ENCODE measurements at regions not wholly inside any gene's neighbourhood (a gene's known extent, or its start where the extent isn't known, plus 50 kb on each side); places are given as distances from the start of the nearest gene placed in this dataset.
"Not testable (repeated sequence)": the region's sequence is repeated elsewhere in the genome, so short reads cannot be mapped to it uniquely, and the experiment has no call there.

DNA sequence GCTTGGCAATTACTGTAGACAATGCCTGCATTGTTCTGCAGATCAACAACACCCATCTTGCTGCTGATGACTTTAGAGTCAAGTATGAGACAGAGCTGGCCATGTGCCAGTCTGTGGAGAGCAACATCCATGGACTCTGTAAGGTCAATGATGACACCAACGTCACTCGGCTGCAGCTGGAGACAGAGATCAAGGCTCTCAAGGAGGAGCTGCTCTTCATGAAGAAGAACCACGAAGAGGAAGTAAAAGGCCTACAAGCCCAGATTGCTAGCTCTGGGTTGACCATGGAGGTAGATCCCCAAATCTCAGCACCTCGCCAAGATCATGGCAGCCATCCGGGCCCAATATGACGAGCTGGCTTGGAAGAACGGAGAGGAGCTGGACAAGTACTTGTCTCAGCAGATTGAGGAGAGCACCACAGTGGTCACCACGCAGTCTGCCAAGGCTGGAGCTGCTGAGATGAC is 69.4 kb upstream of the RTL6 start:
- H3K27me3 ChIP-seq (ENCODE audit: control insufficient read depth in 1 of 2, insufficient read depth in 2 of 2, low read length in 2 of 2); H3K27ac ChIP-seq (ENCODE audit: low read depth in 2 of 2, low read length in 1 of 2); H3K4me1 ChIP-seq (ENCODE audit: control insufficient read depth in 2 of 2, insufficient read depth in 2 of 2, low read length in 1 of 2); H3K9me3 ChIP-seq (ENCODE audit: control insufficient read depth in 2 of 2, insufficient read depth in 1 of 2, low read depth in 1 of 2, low read length in 1 of 2); H3K36me3 ChIP-seq (ENCODE audit: control insufficient read depth in 2 of 2, insufficient read depth in 2 of 2, low read length in 1 of 2); H3K4me3 ChIP-seq (ENCODE audit: low read depth in 1 of 2, low read length in 2 of 2): not testable (repeated sequence)
- 83 to 87% methylated on average over 8 of the region's 8 CpGs for WGBS, 2 donors

DNA sequence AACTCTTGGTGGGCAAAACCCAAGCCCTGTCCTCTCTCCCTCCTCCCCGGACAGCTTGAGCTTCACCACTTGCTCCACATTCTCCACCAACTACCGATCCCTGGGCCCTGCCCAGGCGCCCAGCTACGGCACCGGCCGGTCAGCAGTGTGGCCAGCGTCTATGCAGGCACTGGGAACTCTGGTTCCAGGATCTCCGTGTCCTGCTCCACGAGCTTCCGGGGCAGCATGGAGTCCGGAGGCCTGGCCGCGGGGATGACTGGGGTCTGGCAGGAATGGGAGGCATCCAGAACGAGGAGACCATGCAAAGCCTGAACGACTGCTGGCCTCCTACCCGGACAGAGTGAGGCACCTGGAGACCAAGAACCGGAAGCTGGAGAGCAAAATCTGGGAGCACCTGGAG is 68.9 kb upstream of the RTL6 start:
- Histone ChIP-seq H3K27me3 (ENCODE audit: control insufficient read depth in 1 of 2, insufficient read depth in 2 of 2, low read length in 2 of 2) (no peaks in the 10 kb centered on the region), H3K4me1 (ENCODE audit: control insufficient read depth in 2 of 2, insufficient read depth in 2 of 2, low read length in 1 of 2) (no peaks in the 10 kb centered on the region), H3K27ac (ENCODE audit: low read depth in 2 of 2, low read length in 1 of 2) (no peak overlapping the region), H3K36me3 (ENCODE audit: control insufficient read depth in 2 of 2, insufficient read depth in 2 of 2, low read length in 1 of 2) (no peaks in the 10 kb centered on the region), H3K9me3 (ENCODE audit: control insufficient read depth in 2 of 2, insufficient read depth in 1 of 2, low read depth in 1 of 2, low read length in 1 of 2) (no peaks in the 10 kb centered on the region), H3K4me3 (ENCODE audit: low read depth in 1 of 2, low read length in 2 of 2) (no peak overlapping the region)
- WGBS, 2 donors: 84 to 88% methylated on average over 17 of the region's 17 CpGs

- not testable (repeated sequence) for H3K4me1 ChIP-seq (ENCODE audit: control insufficient read depth in 2 of 2, insufficient read depth in 2 of 2, low read length in 1 of 2); H3K4me3 ChIP-seq (ENCODE audit: low read depth in 1 of 2, low read length in 2 of 2); H3K27ac ChIP-seq (ENCODE audit: low read depth in 2 of 2, low read length in 1 of 2); H3K9me3 ChIP-seq (ENCODE audit: control insufficient read depth in 2 of 2, insufficient read depth in 1 of 2, low read depth in 1 of 2, low read length in 1 of 2); H3K36me3 ChIP-seq (ENCODE audit: control insufficient read depth in 2 of 2, insufficient read depth in 2 of 2, low read length in 1 of 2); H3K27me3 ChIP-seq (ENCODE audit: control insufficient read depth in 1 of 2, insufficient read depth in 2 of 2, low read length in 2 of 2)
- WGBS, 2 donors: 83 to 88% methylated on average over 7 of the region's 7 CpGs
Observed at GRCh38 chr22:44562651-44563050, 64.6 kb upstream of the RTL6 start.

DNA sequence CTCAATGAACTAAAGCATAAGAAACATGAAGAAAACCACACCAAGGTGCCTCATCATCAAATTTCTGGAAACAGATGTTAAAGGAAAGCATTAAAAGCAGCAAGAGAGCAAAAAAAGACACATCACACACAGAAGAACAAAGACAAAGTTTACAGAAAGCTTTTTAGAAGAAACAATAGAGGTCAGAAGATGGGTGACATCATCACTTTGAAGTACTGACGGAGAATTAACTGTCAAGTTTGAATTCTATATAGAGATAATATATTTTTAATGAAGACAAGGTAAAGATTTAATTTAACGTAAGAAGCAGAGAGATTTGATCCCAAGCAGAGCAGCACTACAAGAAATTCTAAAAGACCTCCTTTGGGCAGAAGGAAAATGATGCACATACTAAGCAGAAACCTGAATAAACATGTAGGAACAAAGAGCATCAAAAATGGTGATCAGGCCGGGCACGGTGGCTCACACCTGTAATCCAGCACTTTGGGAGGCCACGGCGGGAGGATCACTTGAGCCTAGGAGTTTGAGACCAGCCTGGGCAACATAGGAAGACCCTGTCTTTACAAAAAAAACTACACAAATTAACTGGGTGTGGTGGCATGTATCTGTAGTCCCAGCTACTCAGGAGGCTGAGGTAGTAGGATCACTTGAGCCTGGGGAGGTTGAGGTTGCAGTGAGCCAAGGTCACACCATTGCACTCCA is 63.3 kb upstream of the RTL6 start:
- WGBS, 2 donors: 79 to 88% methylated on average over 6 of the region's 6 CpGs
- Histone ChIP-seq H3K36me3 (ENCODE audit: control insufficient read depth in 2 of 2, insufficient read depth in 2 of 2, low read length in 1 of 2) (no peaks in the 10 kb centered on the region), H3K27me3 (ENCODE audit: control insufficient read depth in 1 of 2, insufficient read depth in 2 of 2, low read length in 2 of 2) (no peaks in the 10 kb centered on the region)

GRCh38 chr22:44558671-44559070 is 60.6 kb upstream of the RTL6 start:
- WGBS, 2 donors: 64% methylated on average over 7 of the region's 7 CpGs
- not testable (repeated sequence) for H3K27ac ChIP-seq (ENCODE audit: low read depth in 2 of 2, low read length in 1 of 2); H3K4me3 ChIP-seq (ENCODE audit: low read depth in 1 of 2, low read length in 2 of 2); H3K36me3 ChIP-seq (ENCODE audit: control insufficient read depth in 2 of 2, insufficient read depth in 2 of 2, low read length in 1 of 2); H3K4me1 ChIP-seq (ENCODE audit: control insufficient read depth in 2 of 2, insufficient read depth in 2 of 2, low read length in 1 of 2); H3K9me3 ChIP-seq (ENCODE audit: control insufficient read depth in 2 of 2, insufficient read depth in 1 of 2, low read depth in 1 of 2, low read length in 1 of 2); H3K27me3 ChIP-seq (ENCODE audit: control insufficient read depth in 1 of 2, insufficient read depth in 2 of 2, low read length in 2 of 2)

More for the DNA sequence above, 63.3 kb upstream of the RTL6 start:
- H3K4me3 ChIP-seq (ENCODE audit: low read depth in 1 of 2, low read length in 2 of 2): no peak overlapping the region
- H3K4me1 ChIP-seq (ENCODE audit: control insufficient read depth in 2 of 2, insufficient read depth in 2 of 2, low read length in 1 of 2): no peaks in the 10 kb centered on the region
- H3K27ac ChIP-seq (ENCODE audit: low read depth in 2 of 2, low read length in 1 of 2): no peak overlapping the region
- H3K9me3 ChIP-seq (ENCODE audit: control insufficient read depth in 2 of 2, insufficient read depth in 1 of 2, low read depth in 1 of 2, low read length in 1 of 2): no peaks in the 10 kb centered on the region

GRCh38 chr22:44557872-44558271 is 59.8 kb upstream of the RTL6 start:
- H3K36me3 ChIP-seq (ENCODE audit: control insufficient read depth in 2 of 2, insufficient read depth in 2 of 2, low read length in 1 of 2); H3K27me3 ChIP-seq (ENCODE audit: control insufficient read depth in 1 of 2, insufficient read depth in 2 of 2, low read length in 2 of 2); H3K4me1 ChIP-seq (ENCODE audit: control insufficient read depth in 2 of 2, insufficient read depth in 2 of 2, low read length in 1 of 2); H3K27ac ChIP-seq (ENCODE audit: low read depth in 2 of 2, low read length in 1 of 2); H3K9me3 ChIP-seq (ENCODE audit: control insufficient read depth in 2 of 2, insufficient read depth in 1 of 2, low read depth in 1 of 2, low read length in 1 of 2); H3K4me3 ChIP-seq (ENCODE audit: low read depth in 1 of 2, low read length in 2 of 2): not testable (repeated sequence)
- WGBS, 2 donors: 93 to 95% methylated on average over 4 of the region's 4 CpGs

- Histone ChIP-seq H3K4me1 (ENCODE audit: control insufficient read depth in 2 of 2, insufficient read depth in 2 of 2, low read length in 1 of 2) (no peaks in the 10 kb centered on the region), H3K27ac (ENCODE audit: low read depth in 2 of 2, low read length in 1 of 2) (no peak overlapping the region), H3K36me3 (ENCODE audit: control insufficient read depth in 2 of 2, insufficient read depth in 2 of 2, low read length in 1 of 2) (no peaks in the 10 kb centered on the region), H3K27me3 (ENCODE audit: control insufficient read depth in 1 of 2, insufficient read depth in 2 of 2, low read length in 2 of 2) (no peaks in the 10 kb centered on the region), H3K4me3 (ENCODE audit: low read depth in 1 of 2, low read length in 2 of 2) (no peak overlapping the region), H3K9me3 (ENCODE audit: control insufficient read depth in 2 of 2, insufficient read depth in 1 of 2, low read depth in 1 of 2, low read length in 1 of 2) (no peaks in the 10 kb centered on the region)
- WGBS, 2 donors: 76 to 93% methylated on average over 8 of the region's 8 CpGs
Observed at GRCh38 chr22:44557064-44557748, 59.2 kb upstream of the RTL6 start.

- no peak overlapping the region for H3K4me3 ChIP-seq (ENCODE audit: low read depth in 1 of 2, low read length in 2 of 2)
- no peaks in the 10 kb centered on the region for H3K36me3 ChIP-seq (ENCODE audit: control insufficient read depth in 2 of 2, insufficient read depth in 2 of 2, low read length in 1 of 2)
- no peaks in the 10 kb centered on the region for H3K9me3 ChIP-seq (ENCODE audit: control insufficient read depth in 2 of 2, insufficient read depth in 1 of 2, low read depth in 1 of 2, low read length in 1 of 2)
- H3K27ac ChIP-seq (ENCODE audit: low read depth in 2 of 2, low read length in 1 of 2): no peak overlapping the region
- 75 to 80% methylated on average over 2 of the region's 2 CpGs for WGBS, 2 donors
- H3K4me1 ChIP-seq (ENCODE audit: control insufficient read depth in 2 of 2, insufficient read depth in 2 of 2, low read length in 1 of 2): peaks cover 0 to 4% of the 10 kb centered on the region in 2 donors
- no peaks in the 10 kb centered on the region for H3K27me3 ChIP-seq (ENCODE audit: control insufficient read depth in 1 of 2, insufficient read depth in 2 of 2, low read length in 2 of 2)
Observed at GRCh38 chr22:44555597-44555996, 57.6 kb upstream of the RTL6 start.

DNA sequence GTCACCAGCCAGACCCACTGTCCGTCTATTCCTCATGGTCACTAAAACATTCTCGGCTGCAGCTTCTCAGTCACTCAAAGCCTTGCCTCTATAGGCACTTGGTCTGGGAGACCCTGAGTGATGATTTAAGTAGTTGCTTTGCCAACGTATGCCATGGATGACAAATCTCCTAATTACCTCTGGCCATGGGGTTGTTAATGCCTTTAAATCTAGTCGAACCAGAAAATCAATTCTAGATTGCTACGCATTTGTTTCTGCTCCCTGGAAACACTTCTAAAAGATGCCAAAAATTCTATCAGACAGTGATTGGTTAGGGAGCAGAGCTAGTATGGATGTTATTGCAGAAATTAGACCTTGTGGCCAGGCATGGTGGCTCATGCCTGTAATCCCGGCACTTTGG is 57.0 kb upstream of the RTL6 start:
- H3K27ac ChIP-seq (ENCODE audit: low read depth in 2 of 2, low read length in 1 of 2): no peak overlapping the region
- no peaks in the 10 kb centered on the region for H3K36me3 ChIP-seq (ENCODE audit: control insufficient read depth in 2 of 2, insufficient read depth in 2 of 2, low read length in 1 of 2)
- WGBS, 2 donors: 45 to 48% methylated on average over 6 of the region's 6 CpGs
- H3K27me3 ChIP-seq (ENCODE audit: control insufficient read depth in 1 of 2, insufficient read depth in 2 of 2, low read length in 2 of 2): no peaks in the 10 kb centered on the region
- no peaks in the 10 kb centered on the region for H3K9me3 ChIP-seq (ENCODE audit: control insufficient read depth in 2 of 2, insufficient read depth in 1 of 2, low read depth in 1 of 2, low read length in 1 of 2)
- no peak overlapping the region for H3K4me3 ChIP-seq (ENCODE audit: low read depth in 1 of 2, low read length in 2 of 2)
- H3K4me1 ChIP-seq (ENCODE audit: control insufficient read depth in 2 of 2, insufficient read depth in 2 of 2, low read length in 1 of 2): peaks cover 0 to 4% of the 10 kb centered on the region in 2 donors

GRCh38 chr22:44554411-44554810 is 56.4 kb upstream of the RTL6 start:
- 76 to 79% methylated on average over 7 of the region's 7 CpGs for WGBS, 2 donors
- Histone ChIP-seq H3K27ac (ENCODE audit: low read depth in 2 of 2, low read length in 1 of 2) (no peak overlapping the region), H3K4me1 (ENCODE audit: control insufficient read depth in 2 of 2, insufficient read depth in 2 of 2, low read length in 1 of 2) (peaks cover 0 to 4% of the 10 kb centered on the region in 2 donors), H3K4me3 (ENCODE audit: low read depth in 1 of 2, low read length in 2 of 2) (no peak overlapping the region), H3K9me3 (ENCODE audit: control insufficient read depth in 2 of 2, insufficient read depth in 1 of 2, low read depth in 1 of 2, low read length in 1 of 2) (no peaks in the 10 kb centered on the region), H3K36me3 (ENCODE audit: control insufficient read depth in 2 of 2, insufficient read depth in 2 of 2, low read length in 1 of 2) (no peaks in the 10 kb centered on the region), H3K27me3 (ENCODE audit: control insufficient read depth in 1 of 2, insufficient read depth in 2 of 2, low read length in 2 of 2) (no peaks in the 10 kb centered on the region)

Measured in esophagus (tissue), 2 donors.